ENCODE measurements at regions not wholly inside any gene's neighbourhood (a gene's known extent, or its start where the extent isn't known, plus 50 kb on each side); places are given as distances from the start of the nearest gene placed in this dataset.

DNA sequence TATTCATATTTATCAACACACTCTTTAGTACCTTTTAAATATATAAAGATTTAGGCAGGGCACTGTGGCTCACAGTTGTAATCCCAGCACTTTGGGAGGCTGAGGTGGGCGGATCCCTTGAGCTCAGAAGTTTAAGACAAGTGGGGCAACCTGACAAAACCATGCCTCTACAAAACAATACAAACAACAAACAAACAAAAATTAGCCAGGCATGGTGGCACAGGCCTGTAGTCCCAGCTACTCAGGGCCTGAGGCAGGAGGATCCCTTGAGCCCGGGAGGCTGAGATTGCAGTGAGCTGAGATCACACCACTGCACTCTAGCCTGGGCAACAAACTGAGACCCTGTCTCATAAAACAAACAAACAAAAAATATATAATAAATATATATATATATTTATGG lies 1748.3 kb upstream of the PCDH20 start:
- Histone ChIP-seq H3K9ac (ENCODE audit: low read depth, low read length) (no peak overlapping the region), H3K27me3 (ENCODE audit: insufficient read depth, low read length) (no peaks in the 10 kb centered on the region), H3K9me3 (ENCODE audit: insufficient read depth, low read depth, low read length) (no peaks in the 10 kb centered on the region), H3K4me3 (ENCODE audit: low read length) (no peak overlapping the region), H3K36me3 (ENCODE audit: insufficient read depth, low read depth, low read length) (no peaks in the 10 kb centered on the region), H3K4me1 (ENCODE audit: insufficient read depth, low read length) (peaks cover 11% of the 10 kb centered on the region; the same call in 1 of the 2 replicates), H3K27ac (ENCODE audit: low read length) (no peak overlapping the region)

DNA sequence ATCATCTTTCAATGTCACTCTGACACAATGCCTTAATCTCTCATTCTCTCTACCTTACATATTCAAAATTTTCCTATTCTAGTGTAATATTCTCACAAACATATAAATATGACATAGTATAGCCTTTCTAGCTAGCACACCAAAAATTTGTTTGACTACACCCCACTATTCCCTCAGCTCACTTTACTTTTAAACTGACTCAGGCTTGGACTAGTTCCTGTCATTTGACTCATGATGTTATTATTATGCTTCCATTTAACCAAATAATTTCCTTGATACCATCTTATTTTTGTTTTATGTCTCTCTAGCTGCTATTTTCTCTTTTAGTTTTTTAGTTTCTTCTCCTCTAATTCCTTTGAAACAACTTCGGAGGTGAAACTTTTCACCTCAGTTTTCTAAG lies 1745.6 kb upstream of the PCDH20 start:
- H3K27me3 ChIP-seq (ENCODE audit: insufficient read depth, low read length) = no peaks in the 10 kb centered on the region
- H3K9ac ChIP-seq (ENCODE audit: low read depth, low read length) = no peak overlapping the region
- H3K4me1 ChIP-seq (ENCODE audit: insufficient read depth, low read length) = no peaks in the 10 kb centered on the region
- no peaks in the 10 kb centered on the region for H3K9me3 ChIP-seq (ENCODE audit: insufficient read depth, low read depth, low read length)
- no peak overlapping the region for H3K27ac ChIP-seq (ENCODE audit: low read length)
- no peaks in the 10 kb centered on the region for H3K36me3 ChIP-seq (ENCODE audit: insufficient read depth, low read depth, low read length)
- H3K4me3 ChIP-seq (ENCODE audit: low read length) = no peak overlapping the region

DNA sequence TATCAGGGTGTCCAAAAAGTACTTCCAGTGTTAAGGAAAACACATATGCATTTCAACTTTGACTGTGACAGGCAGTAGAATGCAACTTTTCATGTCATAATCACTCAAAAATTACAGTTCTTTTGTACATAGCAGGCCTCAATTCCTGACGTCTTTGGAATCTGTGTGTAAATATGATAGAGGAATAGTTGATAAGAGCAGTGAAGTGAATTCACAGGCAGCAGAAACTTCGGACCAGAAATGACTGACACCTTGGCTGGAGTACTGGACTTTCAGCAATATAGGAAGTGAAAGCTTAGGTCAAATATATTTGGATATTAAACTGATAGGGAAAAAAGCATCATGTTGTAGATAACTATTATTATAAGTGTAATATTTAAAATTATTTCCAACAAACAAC lies 1741.2 kb upstream of the PCDH20 start:
- Histone ChIP-seq H3K4me3 (ENCODE audit: low read length) (no peak overlapping the region), H3K9ac (ENCODE audit: low read depth, low read length) (no peak overlapping the region), H3K9me3 (ENCODE audit: insufficient read depth, low read depth, low read length) (no peaks in the 10 kb centered on the region), H3K4me1 (ENCODE audit: insufficient read depth, low read length) (no peaks in the 10 kb centered on the region), H3K36me3 (ENCODE audit: insufficient read depth, low read depth, low read length) (no peaks in the 10 kb centered on the region), H3K27me3 (ENCODE audit: insufficient read depth, low read length) (no peaks in the 10 kb centered on the region), H3K27ac (ENCODE audit: low read length) (no peak overlapping the region)

DNA sequence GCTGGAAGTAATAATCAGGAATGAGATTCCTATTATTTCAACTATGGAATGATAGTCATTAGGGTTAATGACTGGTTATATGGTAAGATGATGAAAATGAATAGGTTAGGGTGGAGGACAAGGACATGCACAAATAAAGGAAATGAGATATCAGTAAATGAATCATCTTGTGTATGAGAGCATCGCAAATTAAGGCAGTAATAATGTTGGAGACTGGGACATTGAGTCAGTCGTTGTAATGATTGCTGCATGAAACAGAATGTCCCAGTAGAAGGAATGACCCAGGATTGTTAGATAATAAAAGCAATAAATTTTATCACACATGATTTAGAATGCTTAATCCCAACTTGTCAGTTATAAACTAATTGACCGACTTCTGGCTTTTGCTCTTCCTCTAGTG lies 1733.7 kb upstream of the PCDH20 start:
- Histone ChIP-seq H3K27ac (ENCODE audit: low read length) (no peak overlapping the region), H3K4me3 (ENCODE audit: low read length) (no peak overlapping the region), H3K36me3 (ENCODE audit: insufficient read depth, low read depth, low read length) (no peaks in the 10 kb centered on the region), H3K4me1 (ENCODE audit: insufficient read depth, low read length) (no peaks in the 10 kb centered on the region), H3K9ac (ENCODE audit: low read depth, low read length) (no peak overlapping the region), H3K27me3 (ENCODE audit: insufficient read depth, low read length) (no peaks in the 10 kb centered on the region), H3K9me3 (ENCODE audit: insufficient read depth, low read depth, low read length) (peaks cover 6% of the 10 kb centered on the region)

DNA sequence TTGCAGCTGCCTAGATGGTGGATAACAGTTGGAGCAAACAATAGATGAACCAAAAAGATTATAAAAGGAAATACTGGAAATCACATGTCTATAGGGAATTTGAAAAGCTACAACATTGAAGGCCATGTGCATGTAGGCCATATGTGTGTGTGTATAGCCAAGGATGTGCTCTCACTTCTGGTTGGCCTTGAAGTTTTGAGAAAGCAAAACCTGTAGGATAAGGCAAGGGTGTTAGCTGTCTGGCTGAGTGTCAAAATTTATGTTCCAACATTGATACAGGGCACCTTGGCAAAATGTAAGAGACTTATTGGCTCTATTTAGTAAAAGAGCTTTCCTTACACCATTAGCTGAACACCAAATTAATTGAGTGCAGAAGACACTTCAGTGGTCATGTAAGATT lies 1723.6 kb upstream of the PCDH20 start:
- no peak overlapping the region for H3K4me3 ChIP-seq (ENCODE audit: low read length)
- H3K36me3 ChIP-seq (ENCODE audit: insufficient read depth, low read depth, low read length) = no peaks in the 10 kb centered on the region
- H3K9ac ChIP-seq (ENCODE audit: low read depth, low read length) = no peak overlapping the region
- no peaks in the 10 kb centered on the region for H3K4me1 ChIP-seq (ENCODE audit: insufficient read depth, low read length)
- no peaks in the 10 kb centered on the region for H3K27me3 ChIP-seq (ENCODE audit: insufficient read depth, low read length)
- H3K9me3 ChIP-seq (ENCODE audit: insufficient read depth, low read depth, low read length) = no peaks in the 10 kb centered on the region
- no peak overlapping the region for H3K27ac ChIP-seq (ENCODE audit: low read length)

DNA sequence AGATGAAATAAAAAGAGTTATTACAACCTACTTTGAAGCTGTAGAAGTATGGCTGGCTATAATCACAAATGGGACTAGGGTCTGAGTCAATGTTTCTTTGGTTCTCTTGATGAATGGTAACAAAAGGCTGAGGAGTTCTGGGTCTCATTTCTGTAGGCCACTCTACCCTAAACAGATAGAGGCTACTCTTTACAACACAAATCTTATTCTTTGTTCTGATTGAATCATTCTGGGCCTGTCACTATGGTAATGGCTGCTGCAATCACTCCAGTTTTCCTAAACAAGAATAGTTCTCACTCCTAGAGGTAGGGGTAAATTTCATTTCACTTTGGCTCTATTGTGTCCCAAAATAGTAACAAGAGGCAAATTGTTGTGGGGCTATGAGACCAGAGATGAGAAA lies 1714.3 kb upstream of the PCDH20 start:
- no peaks in the 10 kb centered on the region for H3K36me3 ChIP-seq (ENCODE audit: insufficient read depth, low read depth, low read length)
- no peaks in the 10 kb centered on the region for H3K9me3 ChIP-seq (ENCODE audit: insufficient read depth, low read depth, low read length)
- H3K27ac ChIP-seq (ENCODE audit: low read length) = no peak overlapping the region
- H3K4me3 ChIP-seq (ENCODE audit: low read length) = no peak overlapping the region
- H3K4me1 ChIP-seq (ENCODE audit: insufficient read depth, low read length) = peaks cover 6% of the 10 kb centered on the region; the same call in 1 of the 2 replicates
- no peak overlapping the region for H3K9ac ChIP-seq (ENCODE audit: low read depth, low read length)
- no peaks in the 10 kb centered on the region for H3K27me3 ChIP-seq (ENCODE audit: insufficient read depth, low read length)

DNA sequence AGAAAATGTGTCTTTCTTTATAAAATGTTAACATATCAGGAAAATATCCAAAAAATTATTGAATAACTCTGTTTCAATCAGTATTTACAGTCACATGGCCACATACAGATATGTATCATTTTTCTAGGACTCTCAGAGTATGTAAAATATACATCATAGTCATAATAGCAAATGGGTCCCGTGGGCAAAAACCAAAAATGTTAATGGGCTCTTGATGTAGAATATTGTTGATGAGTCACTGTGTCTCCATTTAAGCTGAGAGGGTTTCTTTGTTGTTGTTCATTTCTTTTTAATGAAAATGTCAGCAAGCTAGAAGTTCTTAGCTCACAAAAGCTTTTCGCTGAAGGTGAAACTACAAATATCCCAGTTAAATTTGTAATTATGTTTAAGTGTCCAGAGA lies 1713.1 kb upstream of the PCDH20 start:
- H3K9me3 ChIP-seq (ENCODE audit: insufficient read depth, low read depth, low read length) = no peaks in the 10 kb centered on the region
- peaks cover 6% of the 10 kb centered on the region; the same call in 1 of the 2 replicates for H3K4me1 ChIP-seq (ENCODE audit: insufficient read depth, low read length)
- no peak overlapping the region for H3K27ac ChIP-seq (ENCODE audit: low read length)
- no peaks in the 10 kb centered on the region for H3K27me3 ChIP-seq (ENCODE audit: insufficient read depth, low read length)
- H3K9ac ChIP-seq (ENCODE audit: low read depth, low read length) = no peak overlapping the region
- no peaks in the 10 kb centered on the region for H3K36me3 ChIP-seq (ENCODE audit: insufficient read depth, low read depth, low read length)
- H3K4me3 ChIP-seq (ENCODE audit: low read length) = no peak overlapping the region

DNA sequence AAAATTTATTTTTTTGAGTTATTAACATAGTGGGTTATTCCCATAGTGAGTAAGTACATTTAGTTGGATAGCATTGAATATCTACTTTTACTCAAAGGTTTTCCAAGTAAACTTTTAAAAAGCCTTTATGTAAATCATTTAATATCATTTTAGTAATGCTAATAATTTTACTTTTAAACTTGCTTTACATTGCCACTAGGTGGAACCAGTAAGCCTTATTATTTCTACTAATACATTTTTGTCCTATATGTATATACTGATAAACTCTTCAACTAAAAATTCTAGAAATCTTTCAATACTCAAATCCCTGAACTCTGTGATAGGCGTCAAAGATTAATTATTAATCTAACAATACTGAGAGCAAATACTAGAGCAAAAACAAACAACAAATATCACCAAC lies 1709.2 kb upstream of the PCDH20 start:
- Histone ChIP-seq H3K27ac (ENCODE audit: low read length) (no peak overlapping the region), H3K4me1 (ENCODE audit: insufficient read depth, low read length) (peaks cover 6% of the 10 kb centered on the region; the same call in 1 of the 2 replicates), H3K9me3 (ENCODE audit: insufficient read depth, low read depth, low read length) (no peaks in the 10 kb centered on the region), H3K4me3 (ENCODE audit: low read length) (no peak overlapping the region), H3K9ac (ENCODE audit: low read depth, low read length) (no peak overlapping the region), H3K36me3 (ENCODE audit: insufficient read depth, low read depth, low read length) (no peaks in the 10 kb centered on the region), H3K27me3 (ENCODE audit: insufficient read depth, low read length) (no peaks in the 10 kb centered on the region)

DNA sequence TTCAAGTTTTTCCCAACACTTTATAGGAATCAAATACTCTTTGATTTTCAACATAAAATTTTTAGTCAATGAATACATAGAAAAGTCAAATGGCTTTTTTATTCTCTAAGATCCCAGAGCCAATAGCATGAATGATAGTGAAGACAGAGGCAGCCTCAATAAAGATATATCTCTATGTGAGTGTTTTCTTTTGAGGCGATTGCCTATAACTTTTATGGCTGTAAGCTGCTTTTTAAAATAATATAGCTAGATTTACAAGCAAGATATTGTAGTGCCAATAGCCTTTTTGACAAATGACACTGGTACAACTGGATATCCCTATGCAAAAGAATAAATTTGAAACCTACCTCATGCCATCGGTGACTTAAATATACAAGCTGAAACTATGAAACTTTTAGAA lies 1705.2 kb upstream of the PCDH20 start:
- Histone ChIP-seq H3K4me3 (ENCODE audit: low read length) (no peak overlapping the region), H3K27me3 (ENCODE audit: insufficient read depth, low read length) (no peaks in the 10 kb centered on the region), H3K9ac (ENCODE audit: low read depth, low read length) (no peak overlapping the region), H3K36me3 (ENCODE audit: insufficient read depth, low read depth, low read length) (no peaks in the 10 kb centered on the region), H3K4me1 (ENCODE audit: insufficient read depth, low read length) (no peaks in the 10 kb centered on the region), H3K27ac (ENCODE audit: low read length) (no peak overlapping the region), H3K9me3 (ENCODE audit: insufficient read depth, low read depth, low read length) (no peaks in the 10 kb centered on the region)

DNA sequence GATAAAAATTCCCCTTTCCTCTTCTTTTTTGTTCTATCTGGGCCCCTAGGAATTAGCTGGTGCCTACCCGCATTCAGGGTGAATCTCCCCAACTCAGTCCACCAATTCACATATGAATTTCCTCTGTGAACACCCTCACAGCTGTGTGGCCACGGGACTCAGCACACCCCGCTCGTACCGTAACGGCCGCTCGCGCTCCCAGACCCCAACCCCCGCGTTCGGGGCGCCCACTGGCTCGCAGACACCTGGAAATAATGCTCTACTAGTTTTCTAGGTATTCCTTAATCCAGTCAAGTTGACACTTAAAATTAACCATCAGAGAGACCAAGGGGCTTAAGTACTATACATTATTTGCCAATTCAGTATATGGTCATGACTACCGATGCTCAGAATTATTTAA lies 1702.1 kb upstream of the PCDH20 start:
- no peaks in the 10 kb centered on the region for H3K9me3 ChIP-seq (ENCODE audit: insufficient read depth, low read depth, low read length)
- no peaks in the 10 kb centered on the region for H3K36me3 ChIP-seq (ENCODE audit: insufficient read depth, low read depth, low read length)
- no peak overlapping the region for H3K4me3 ChIP-seq (ENCODE audit: low read length)
- no peaks in the 10 kb centered on the region for H3K27me3 ChIP-seq (ENCODE audit: insufficient read depth, low read length)
- no peak overlapping the region for H3K27ac ChIP-seq (ENCODE audit: low read length)
- H3K9ac ChIP-seq (ENCODE audit: low read depth, low read length) = no peak overlapping the region
- H3K4me1 ChIP-seq (ENCODE audit: insufficient read depth, low read length) = no peaks in the 10 kb centered on the region

DNA sequence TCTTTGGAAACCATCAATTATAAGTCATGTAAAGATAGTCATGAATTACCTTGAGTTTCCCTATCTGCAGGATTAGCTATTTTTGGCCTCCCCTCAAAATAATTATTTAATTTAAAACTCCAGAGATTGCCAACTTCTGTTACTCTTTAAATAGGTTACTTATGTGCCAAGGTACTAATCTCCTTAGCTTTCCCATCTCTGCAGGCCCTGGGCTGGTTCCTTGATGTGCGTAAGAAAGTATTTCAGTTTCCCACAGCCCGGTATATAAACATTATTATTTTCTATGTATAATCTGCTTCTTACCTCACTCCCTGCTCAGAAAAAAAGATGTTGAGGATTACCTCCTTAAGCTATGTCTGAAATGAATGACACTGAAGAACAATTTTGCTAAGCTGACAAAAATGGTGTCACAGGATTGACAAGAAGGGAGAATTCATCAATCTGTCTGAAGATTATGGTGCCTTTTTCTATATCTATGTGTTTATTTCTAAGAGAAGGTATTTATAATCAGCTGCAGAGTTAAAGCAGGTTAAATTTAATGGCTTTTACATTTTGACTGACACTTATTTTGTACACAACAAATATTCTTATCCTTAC lies 1697.2 kb upstream of the PCDH20 start:
- H3K4me1 ChIP-seq (ENCODE audit: insufficient read depth, low read length) = no peaks in the 10 kb centered on the region
- H3K9ac ChIP-seq (ENCODE audit: low read depth, low read length) = no peak overlapping the region
- no peak overlapping the region for H3K27ac ChIP-seq (ENCODE audit: low read length)
- H3K9me3 ChIP-seq (ENCODE audit: insufficient read depth, low read depth, low read length) = no peaks in the 10 kb centered on the region
- H3K27me3 ChIP-seq (ENCODE audit: insufficient read depth, low read length) = no peaks in the 10 kb centered on the region
- no peak overlapping the region for H3K4me3 ChIP-seq (ENCODE audit: low read length)
- H3K36me3 ChIP-seq (ENCODE audit: insufficient read depth, low read depth, low read length) = no peaks in the 10 kb centered on the region

DNA sequence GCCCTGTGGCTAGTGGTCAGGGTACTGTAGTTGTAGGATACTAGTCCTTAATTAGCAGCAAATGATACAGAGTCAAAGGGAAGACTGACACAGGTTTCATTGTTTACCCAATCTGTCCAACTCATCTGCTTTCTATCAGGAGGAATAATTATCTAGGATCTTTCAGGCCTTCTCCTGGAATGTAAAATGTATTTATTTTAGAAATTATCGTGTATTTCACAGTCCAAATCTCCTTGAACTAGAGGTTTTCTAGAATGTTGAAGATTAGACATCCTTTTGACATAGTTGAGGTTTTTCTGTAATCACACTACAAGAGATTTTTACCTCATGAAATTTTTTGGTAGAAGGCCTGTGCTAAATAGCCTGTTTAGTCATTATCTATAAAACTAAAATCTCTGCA lies 1694.8 kb upstream of the PCDH20 start:
- H3K9ac ChIP-seq (ENCODE audit: low read depth, low read length) = no peak overlapping the region
- H3K27me3 ChIP-seq (ENCODE audit: insufficient read depth, low read length) = no peaks in the 10 kb centered on the region
- H3K36me3 ChIP-seq (ENCODE audit: insufficient read depth, low read depth, low read length) = no peaks in the 10 kb centered on the region
- H3K4me1 ChIP-seq (ENCODE audit: insufficient read depth, low read length) = no peaks in the 10 kb centered on the region
- no peak overlapping the region for H3K4me3 ChIP-seq (ENCODE audit: low read length)
- no peak overlapping the region for H3K27ac ChIP-seq (ENCODE audit: low read length)
- H3K9me3 ChIP-seq (ENCODE audit: insufficient read depth, low read depth, low read length) = no peaks in the 10 kb centered on the region
